Stimulated activated CD4-positive, alpha-beta T cell treated with anti-CD3 and anti-CD28 coated beads, Interleukin-1b, Interleukin-23, amount 100 ng/mL, for 24 hours (primary cell): ENCODE measurements at regions not wholly inside any gene's neighbourhood (a gene's known extent, or its start where the extent isn't known, plus 50 kb on each side); places are given as distances from the start of the nearest gene placed in this dataset.

Experiments used
- DNase-seq, 4 experiments: peaks; one replicate each; pipeline ENCODE4 v3.0.0-alpha.2; 2020; ENCODE audit warnings: low read depth in 4 of 4, low spot score in 1 of 4

DNA sequence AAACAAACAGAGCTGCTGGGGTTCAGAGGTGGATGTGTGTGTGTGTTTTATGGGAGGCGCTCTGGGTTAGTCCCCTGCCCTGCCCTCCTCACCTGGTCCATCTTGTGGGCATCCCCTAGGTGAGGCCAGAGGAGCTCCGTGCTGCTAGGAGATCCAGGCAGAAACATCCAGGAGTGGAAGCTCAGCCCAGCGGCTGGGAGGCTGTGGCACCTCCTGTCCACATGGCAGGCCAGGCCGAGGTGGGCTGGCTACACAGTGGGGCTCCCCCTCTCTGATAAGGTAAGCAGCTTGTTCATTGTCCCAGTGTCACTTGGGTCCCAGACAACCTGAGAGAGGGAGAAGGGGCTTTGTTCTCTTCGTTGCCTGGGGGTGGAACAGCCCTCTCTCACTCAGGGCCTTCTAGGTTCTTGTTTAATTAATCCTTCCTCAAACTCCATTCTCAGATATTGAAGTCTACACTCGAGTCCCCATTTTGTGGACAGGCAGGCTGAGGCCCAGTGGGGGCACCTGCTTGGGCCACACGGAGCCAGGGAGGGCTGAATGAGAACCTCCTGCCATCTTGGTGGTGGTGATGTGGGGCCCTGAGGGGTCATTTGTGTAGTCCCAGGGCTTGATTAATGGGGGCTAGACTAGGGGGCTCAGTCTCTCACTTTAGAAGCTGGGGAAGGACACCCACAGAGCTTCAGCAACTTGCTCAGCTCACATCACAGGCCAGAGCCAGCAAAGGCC is 216.8 kb upstream of the GPR26 start:
- no peak for DNase-seq

GRCh38 chr10:123450956-123451605 is 215.1 kb upstream of the GPR26 start:
- no peak for DNase-seq

- no peak for DNase-seq
Observed at GRCh38 chr10:123451618-123452245, 214.4 kb upstream of the GPR26 start.

- no peak for DNase-seq
Observed at GRCh38 chr10:123454987-123455386, 211.2 kb upstream of the GPR26 start.

- DNase-seq, result no peak
Observed at GRCh38 chr10:123455861-123456260, 210.3 kb upstream of the GPR26 start.

GRCh38 chr10:123458933-123459332 is 207.2 kb upstream of the GPR26 start:
- no peak for DNase-seq

DNA sequence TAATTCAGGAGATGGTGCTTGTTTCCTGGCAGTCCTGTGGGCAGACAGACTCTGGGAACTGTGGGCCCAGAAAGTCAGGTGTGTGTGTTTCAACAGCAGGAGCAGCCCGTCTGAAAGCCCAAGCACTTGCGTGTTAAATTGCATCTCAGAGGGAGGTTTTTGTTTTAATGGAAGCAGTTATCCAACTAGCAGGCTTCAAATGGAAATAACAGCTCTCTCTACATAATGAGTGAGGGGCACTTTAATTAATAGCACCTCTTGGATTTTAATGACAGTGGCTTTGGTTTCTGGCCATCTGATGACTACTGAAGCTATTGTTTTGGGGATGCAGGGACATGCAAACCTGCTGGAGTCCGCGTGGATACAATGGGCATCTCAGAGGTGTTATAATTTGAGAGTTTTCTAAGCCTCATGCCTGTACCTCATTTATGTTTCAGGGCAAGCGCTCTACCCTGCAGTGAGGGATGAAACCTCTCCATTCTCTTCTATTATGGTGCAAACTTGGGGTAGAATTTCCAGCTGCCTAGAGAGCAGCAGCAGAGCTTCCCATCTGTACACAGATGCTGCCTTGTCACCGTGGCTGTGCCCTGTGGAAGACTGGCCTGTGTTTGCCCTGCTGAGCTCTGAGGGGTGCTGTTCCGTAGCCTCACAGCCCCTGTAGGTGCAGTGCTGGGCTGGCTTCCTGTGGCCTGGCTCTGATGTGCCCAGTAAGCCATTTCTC is 206.6 kb upstream of the GPR26 start:
- no peak for DNase-seq

GRCh38 chr10:123462246-123462645 is 203.9 kb upstream of the GPR26 start:
- DNase-seq, result no peak

DNA sequence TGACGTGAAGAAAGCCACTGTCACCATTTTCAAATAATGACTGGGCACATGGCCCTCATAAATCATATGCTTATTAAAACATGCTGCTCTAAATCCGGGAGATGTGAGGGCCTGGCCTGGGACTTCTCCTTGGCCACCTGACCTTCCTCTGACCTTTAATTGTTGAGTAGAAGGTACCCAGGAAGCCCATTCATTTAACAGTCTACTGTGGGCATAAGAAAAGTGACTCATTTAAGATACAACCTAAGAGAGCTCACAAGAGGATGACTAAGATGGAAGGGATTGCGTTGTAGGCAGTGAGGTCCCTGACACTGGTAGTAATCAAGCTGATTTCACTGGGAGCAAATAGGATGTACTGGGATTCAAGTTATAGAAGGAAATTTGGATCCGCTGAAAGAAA is 203.4 kb upstream of the GPR26 start:
- DNase-seq, result no peak

DNA sequence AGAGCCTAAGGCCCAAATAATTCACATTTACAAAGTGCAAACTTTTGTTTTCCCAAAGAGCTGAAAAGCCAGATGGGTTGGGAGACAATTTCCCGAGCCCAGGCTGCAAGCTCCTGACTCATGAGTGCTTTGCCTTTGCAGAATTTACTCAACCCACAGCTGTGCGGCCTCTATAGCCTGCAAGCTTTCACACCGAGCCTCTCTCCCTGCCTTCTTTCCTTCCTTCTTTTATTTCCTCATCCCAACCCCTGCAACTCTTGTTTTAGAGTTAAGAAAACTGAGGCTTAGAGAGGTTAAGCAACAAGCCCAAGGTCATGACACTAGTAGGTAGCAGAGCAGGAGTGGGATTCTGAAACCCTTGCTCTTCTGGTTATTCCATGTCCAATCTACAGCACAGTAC is 203.0 kb upstream of the GPR26 start:
- no peak for DNase-seq

DNA sequence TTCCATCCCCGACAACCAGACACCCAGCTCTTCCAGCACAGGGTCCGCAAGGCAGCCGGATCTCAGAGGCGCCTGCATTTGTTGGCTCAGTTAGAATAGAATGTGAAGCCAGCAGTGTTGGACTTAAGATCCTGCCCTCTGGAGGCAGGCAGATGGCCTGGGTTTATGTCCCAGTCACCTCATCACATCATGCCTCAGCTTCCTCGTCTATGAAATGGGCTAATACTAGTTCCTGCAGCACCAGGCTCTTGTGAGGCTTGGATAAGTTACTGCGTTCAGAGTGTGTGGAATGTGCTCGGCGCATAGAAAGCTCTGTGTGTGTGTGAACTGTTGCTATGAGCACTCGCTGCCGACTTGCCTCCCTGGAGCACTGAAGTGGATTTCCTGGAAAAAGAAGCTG is 202.5 kb upstream of the GPR26 start:
- DNase-seq, result no peak

- DNase-seq, result no peak
Observed at GRCh38 chr10:123464430-123465323, 201.5 kb upstream of the GPR26 start.

- no peak for DNase-seq
Observed at GRCh38 chr10:123470336-123470921, 195.7 kb upstream of the GPR26 start.

- DNase-seq, result no peak
Observed at GRCh38 chr10:123471811-123472210, 194.3 kb upstream of the GPR26 start.

DNA sequence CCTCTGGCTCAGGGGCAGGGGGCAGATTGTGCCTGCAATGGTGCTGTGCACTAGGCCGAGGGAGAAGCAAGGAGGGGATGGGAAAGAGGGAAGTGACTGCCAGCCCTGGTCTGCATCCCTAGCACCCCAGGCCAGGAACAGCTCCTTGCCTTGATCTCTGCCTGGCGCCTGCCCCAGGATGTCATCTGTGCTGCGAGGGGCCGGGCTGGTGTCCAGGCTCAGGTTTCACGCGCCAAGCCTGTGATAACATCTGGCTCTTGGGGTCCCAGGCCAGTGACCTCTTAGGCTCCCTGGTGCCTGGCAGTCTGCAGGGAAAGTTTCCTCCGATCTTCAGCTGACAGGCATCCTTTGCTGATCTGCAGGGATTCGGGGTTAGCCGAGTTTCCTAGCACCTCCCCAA is 193.5 kb upstream of the GPR26 start:
- DNase-seq, result no peak

DNA sequence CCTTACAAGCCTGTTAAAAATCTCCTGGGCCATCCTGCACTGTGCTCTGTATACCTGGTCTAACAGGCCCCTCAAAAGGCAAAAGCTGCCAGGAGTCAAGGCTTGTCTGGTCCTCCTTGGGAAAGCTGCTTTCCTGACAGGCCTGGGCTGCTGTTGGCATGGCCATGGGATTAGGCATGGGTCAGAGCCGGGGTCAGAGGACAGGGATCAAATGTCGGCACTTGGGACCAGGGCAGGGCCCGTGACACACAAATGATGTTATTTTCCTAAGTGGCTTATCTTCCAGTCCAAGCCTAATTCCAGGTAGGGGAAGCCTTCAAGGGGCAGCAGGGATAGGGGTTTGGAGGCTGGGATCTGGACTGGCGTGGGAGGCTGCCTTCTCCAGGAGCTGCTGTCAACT is 191.5 kb upstream of the GPR26 start:
- no peak for DNase-seq

- DNase-seq, result no peak
Observed at GRCh38 chr10:123475466-123475865, 190.7 kb upstream of the GPR26 start.

DNA sequence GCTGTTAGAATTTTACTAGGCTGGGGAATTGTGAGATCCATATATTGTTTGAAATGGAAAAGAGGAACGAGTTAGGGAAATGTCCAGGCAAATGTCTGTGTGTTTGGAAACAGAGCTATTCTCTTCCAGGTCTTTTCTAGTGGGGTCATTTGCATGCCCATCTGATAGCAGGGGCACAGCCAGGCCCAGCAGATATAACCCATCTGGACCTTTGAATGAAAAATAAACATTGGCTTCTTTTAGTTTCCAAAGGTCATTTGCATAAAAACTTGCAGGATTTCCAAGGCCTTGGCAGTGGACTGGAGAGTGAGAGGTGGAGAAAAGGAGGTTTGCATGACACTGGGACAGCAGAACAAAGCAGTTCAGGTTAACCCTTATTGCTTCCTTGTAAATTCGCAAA is 188.0 kb upstream of the GPR26 start:
- no peak for DNase-seq

- DNase-seq, result no peak
Observed at GRCh38 chr10:123479640-123480039, 186.5 kb upstream of the GPR26 start.

- no peak for DNase-seq
Observed at GRCh38 chr10:123480344-123480743, 185.8 kb upstream of the GPR26 start.

DNA sequence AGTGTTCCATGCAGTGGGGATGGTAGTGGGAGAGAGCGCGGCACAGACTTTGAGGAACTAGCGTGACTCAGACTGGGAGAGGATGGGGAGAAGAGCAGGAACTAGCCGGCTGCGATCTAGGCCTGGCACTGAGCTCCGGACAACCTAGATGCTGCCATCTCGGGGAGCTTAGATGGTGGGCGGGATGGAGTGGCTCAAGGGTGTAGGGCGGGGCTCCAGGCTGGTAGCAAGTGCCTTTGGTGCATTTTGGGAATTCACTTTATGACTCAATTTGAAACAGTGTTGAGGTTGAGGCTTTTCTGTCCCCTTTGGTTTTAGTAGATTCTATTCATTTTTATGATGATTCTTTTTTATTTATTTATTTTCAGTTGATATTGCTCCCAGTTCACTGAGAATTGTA is 185.3 kb upstream of the GPR26 start:
- DNase-seq, result no peak
